ENCODE measurements at regions not wholly inside any gene's neighbourhood (a gene's known extent, or its start where the extent isn't known, plus 50 kb on each side); places are given as distances from the start of the nearest gene placed in this dataset.

GRCh38 chr5:10839916-10840599 lies 79.0 kb upstream of the DAP start (continued):
- TF ChIP-seq CTCF (IDR thresholded peaks at IDR 0.05; ENCODE audit: control extremely low read depth in 1 of 3, insufficient read depth in 1 of 3, low read depth in 1 of 3, low read length in 3 of 3), result no peak
- no peak for TF ChIP-seq KDM5A (IDR thresholded peaks at IDR 0.05; ENCODE audit: low read length)
- TF ChIP-seq KDM1A (IDR thresholded peaks at IDR 0.05; ENCODE audit: borderline replicate concordance, low read length), result no peak
- no peak for TF ChIP-seq BACH1 (IDR thresholded peaks at IDR 0.05; ENCODE audit: low read length)
- TF ChIP-seq JUND (IDR thresholded peaks at IDR 0.05; ENCODE audit: low read length), result no peak

Measured in H1 (cell line).